ENCODE measurements at regions not wholly inside any gene's neighbourhood (a gene's known extent, or its start where the extent isn't known, plus 50 kb on each side); places are given as distances from the start of the nearest gene placed in this dataset.
"Not testable (repeated sequence)": the region's sequence is repeated elsewhere in the genome, so short reads cannot be mapped to it uniquely, and the experiment has no call there.

DNA sequence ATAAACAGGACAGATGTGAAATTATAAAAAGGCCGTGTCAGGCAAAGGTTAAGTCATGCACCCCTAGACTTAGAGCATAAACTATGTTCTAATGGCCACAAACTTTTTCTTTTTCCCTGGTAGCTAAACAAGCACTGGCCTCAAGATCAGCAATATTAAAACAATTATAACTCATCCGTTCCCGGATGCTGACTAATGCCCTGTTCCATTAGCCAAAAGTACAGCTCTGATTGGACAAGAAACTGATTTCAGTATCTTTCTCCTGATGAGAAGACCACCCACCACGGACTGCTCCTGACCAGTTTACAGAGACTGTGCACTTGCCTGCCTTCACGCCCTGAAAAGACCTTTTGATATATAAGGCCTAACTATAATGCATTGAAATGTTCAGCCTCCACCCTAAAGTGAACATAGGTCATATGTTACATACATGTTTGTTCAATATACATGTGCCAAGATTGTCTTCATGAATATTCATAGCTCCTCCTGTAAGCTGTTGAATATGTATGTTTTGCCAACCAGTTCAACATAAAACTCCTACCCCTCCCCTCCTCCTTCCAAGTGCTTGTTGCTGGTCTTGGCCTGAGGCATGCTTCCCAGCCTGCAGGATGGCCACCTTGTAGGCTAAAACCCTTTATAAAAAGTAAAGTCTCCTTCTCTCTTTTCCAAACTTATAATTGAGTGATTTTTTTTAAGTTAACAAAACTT, 162.0 kb downstream of the IPO8 start:
- no peaks in the 10 kb centered on the region for H3K27me3 ChIP-seq
- intact Hi-C loops (cut with DNase I; ENCODE audit: low total_unique reads): no loop called here
- no peaks in the 10 kb centered on the region for H3K36me3 ChIP-seq
- H3K9me3 ChIP-seq: no peaks in the 10 kb centered on the region
- H3K4me1 ChIP-seq: no peaks in the 10 kb centered on the region
- TF ChIP-seq POLR2A (IDR thresholded peaks at IDR 0.05) (no peak), POLR2AphosphoS5 (IDR thresholded peaks at IDR 0.05) (no peak), CTCF (IDR thresholded peaks at IDR 0.05) (no peak)
- no peak overlapping the region for H3K27ac ChIP-seq
- no peak for DNase-seq (ENCODE audit: low spot score in 2 of 2)
- no peak overlapping the region for H3K4me3 ChIP-seq

GRCh38 chr12:30531731-30532678, 163.7 kb downstream of the IPO8 start:
- Histone ChIP-seq H3K4me3 (no peak overlapping the region), H3K36me3 (no peaks in the 10 kb centered on the region), H3K4me1 (no peaks in the 10 kb centered on the region), H3K9me3 (no peaks in the 10 kb centered on the region), H3K27ac (no peak overlapping the region), H3K27me3 (no peaks in the 10 kb centered on the region)
- TF ChIP-seq POLR2AphosphoS5 (IDR thresholded peaks at IDR 0.05) (no peak), CTCF (IDR thresholded peaks at IDR 0.05) (no peak), POLR2A (IDR thresholded peaks at IDR 0.05) (no peak)
- intact Hi-C loops (cut with DNase I; ENCODE audit: low total_unique reads): no loop called here
- DNase-seq (ENCODE audit: low spot score in 2 of 2): no peak

DNA sequence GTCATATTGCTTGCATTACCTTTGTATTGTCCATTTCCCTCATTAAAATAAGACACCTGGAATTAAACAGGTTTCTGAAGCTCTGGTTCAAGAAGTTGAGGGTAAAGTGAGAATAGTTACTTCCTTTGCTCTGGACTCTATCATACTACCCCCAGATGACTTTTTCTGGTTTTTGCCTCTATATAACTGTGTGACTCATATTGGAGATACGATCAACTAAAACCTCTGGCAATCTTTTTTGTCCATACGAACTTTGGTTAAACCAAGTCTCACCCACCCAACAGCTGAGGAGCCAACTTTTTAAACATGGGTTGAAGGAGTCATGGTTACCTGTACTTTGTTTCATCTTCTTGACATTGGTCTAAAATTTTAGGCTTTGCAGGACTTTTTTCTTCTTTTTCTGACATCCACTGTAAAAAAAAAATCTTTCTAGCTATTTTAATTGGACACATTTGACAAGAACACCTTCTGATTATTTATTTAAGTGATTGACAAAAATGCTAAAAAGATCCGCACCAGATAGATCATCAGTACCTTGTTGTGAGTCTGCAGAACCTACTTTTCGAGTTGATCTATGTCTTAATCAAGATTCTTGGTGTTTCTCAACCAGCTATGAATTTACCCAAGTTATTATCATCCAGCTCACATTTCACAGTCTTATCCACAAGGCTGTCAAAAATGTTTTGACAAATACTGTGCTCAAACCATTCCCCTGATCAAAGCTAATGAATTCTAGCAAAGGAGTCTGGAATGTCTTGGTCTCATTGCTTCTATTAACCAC, 166.0 kb downstream of the IPO8 start:
- no peaks in the 10 kb centered on the region for H3K36me3 ChIP-seq
- no peak overlapping the region for H3K4me3 ChIP-seq
- intact Hi-C loops (cut with DNase I; ENCODE audit: low total_unique reads): no loop called here
- no peaks in the 10 kb centered on the region for H3K27me3 ChIP-seq
- DNase-seq (ENCODE audit: low spot score in 2 of 2): no peak
- H3K9me3 ChIP-seq: no peaks in the 10 kb centered on the region
- TF ChIP-seq CTCF (IDR thresholded peaks at IDR 0.05) (no peak), POLR2AphosphoS5 (IDR thresholded peaks at IDR 0.05) (no peak), POLR2A (IDR thresholded peaks at IDR 0.05) (no peak)
- no peaks in the 10 kb centered on the region for H3K4me1 ChIP-seq
- H3K27ac ChIP-seq: no peak overlapping the region

DNA sequence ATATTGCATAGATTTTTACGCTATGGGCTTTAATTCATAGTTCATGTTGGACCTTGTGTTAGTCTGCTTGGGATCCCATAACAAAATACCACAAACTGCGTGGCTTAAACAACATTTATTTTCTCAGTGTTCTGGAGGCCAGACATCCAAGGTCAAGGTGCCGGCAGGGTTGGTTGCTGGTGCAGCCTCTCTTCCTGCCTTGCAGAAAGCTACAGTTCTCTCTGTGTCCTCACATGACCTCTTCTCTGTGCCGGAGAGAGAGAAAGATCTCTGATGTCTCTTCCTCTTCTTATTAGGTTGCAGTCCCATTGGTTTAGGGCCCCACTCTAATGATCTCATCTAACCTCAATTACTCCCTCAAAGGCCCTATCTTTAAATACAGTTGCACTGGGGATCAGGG, 170.5 kb downstream of the IPO8 start:
- no peaks in the 10 kb centered on the region for H3K36me3 ChIP-seq
- H3K4me3 ChIP-seq: no peak overlapping the region
- no peaks in the 10 kb centered on the region for H3K9me3 ChIP-seq
- H3K4me1 ChIP-seq: no peaks in the 10 kb centered on the region
- DNase-seq (ENCODE audit: low spot score in 2 of 2): no peak
- no peaks in the 10 kb centered on the region for H3K27me3 ChIP-seq
- intact Hi-C loops (cut with DNase I; ENCODE audit: low total_unique reads): no loop called here
- H3K27ac ChIP-seq: no peak overlapping the region
- no peak for TF ChIP-seq POLR2A (IDR thresholded peaks at IDR 0.05)
- TF ChIP-seq CTCF (IDR thresholded peaks at IDR 0.05): no peak
- no peak for TF ChIP-seq POLR2AphosphoS5 (IDR thresholded peaks at IDR 0.05)

GRCh38 chr12:30520285-30520684, 175.4 kb downstream of the IPO8 start:
- H3K9me3 ChIP-seq; H3K27ac ChIP-seq; H3K36me3 ChIP-seq; DNase-seq (ENCODE audit: low spot score in 2 of 2); H3K4me3 ChIP-seq; H3K4me1 ChIP-seq; H3K27me3 ChIP-seq; intact Hi-C loops (cut with DNase I; ENCODE audit: low total_unique reads): not testable (repeated sequence)

Data from breast epithelium (tissue), 4 donors.